GM13976 (cell line): ENCODE measurements at regions not wholly inside any gene's neighbourhood (a gene's known extent, or its start where the extent isn't known, plus 50 kb on each side); places are given as distances from the start of the nearest gene placed in this dataset.
"Not testable (repeated sequence)": the region's sequence is repeated elsewhere in the genome, so short reads cannot be mapped to it uniquely, and the experiment has no call there.

Experiments
- DNase-seq: peaks from one replicate; pipeline ENCODE4 v3.0.0; 2012; ENCODE audit warnings: low spot score
- CTCF ChIP-seq: IDR thresholded peaks from 2 replicates; pipeline ENCODE4 v1.5.1; 2012; ENCODE audit warnings: borderline replicate concordance, mild to moderate bottlenecking; ENCODE audit not compliant: insufficient read depth; ENCODE audit errors: extremely low read depth, missing control alignments, control extremely low read depth
- in situ Hi-C: fragments of 300-500 bp; cut with MboI; formaldehyde crosslinking; loops from one replicate; pipeline ENCODE4 v1.12.0; 2022; ENCODE audit warnings: low sequenced_read_pairs, mixed read lengths, inconsistent platforms; ENCODE audit not compliant: unreplicated experiment

- no peak for TF ChIP-seq CTCF
- in situ Hi-C loops: no loop called here
- no peak for DNase-seq
Measured at GRCh38 chr1:30660241-30660640, 63.1 kb downstream of the MATN1 start.

GRCh38 chr1:30659702-30660101, 63.7 kb downstream of the MATN1 start:
- no peak for TF ChIP-seq CTCF
- in situ Hi-C loops: no loop called here
- no peak for DNase-seq

GRCh38 chr1:30658375-30658774, 65.0 kb downstream of the MATN1 start:
- in situ Hi-C loops, DNase-seq: not testable (repeated sequence)

GRCh38 chr1:30658014-30658336, 65.4 kb downstream of the MATN1 start:
- TF ChIP-seq CTCF: no peak
- in situ Hi-C loops: no loop called here
- no peak for DNase-seq

GRCh38 chr1:30657131-30658013, 66.0 kb downstream of the MATN1 start:
- no peak for TF ChIP-seq CTCF
- in situ Hi-C loops: no loop called here
- DNase-seq: no peak

- in situ Hi-C loops: no loop called here
- no peak for DNase-seq
Measured at GRCh38 chr1:30656171-30656940, 67.0 kb downstream of the MATN1 start.

More at GRCh38 chr1:30656171-30656940, 67.0 kb downstream of the MATN1 start:
- TF ChIP-seq CTCF: no peak
